ENCODE measurements at regions not wholly inside any gene's neighbourhood (a gene's known extent, or its start where the extent isn't known, plus 50 kb on each side); places are given as distances from the start of the nearest gene placed in this dataset.
"Not testable (repeated sequence)": the region's sequence is repeated elsewhere in the genome, so short reads cannot be mapped to it uniquely, and the experiment has no call there.

- POLR2A ChIA-PET: no interaction called here
- H3K27me3 ChIP-seq (ENCODE audit: control insufficient read depth, insufficient read depth, low read length): no peaks in the 10 kb centered on the region
- H3K4me1 ChIP-seq (ENCODE audit: control insufficient read depth, insufficient read depth, low read length): no peaks in the 10 kb centered on the region
- DNase-seq (ENCODE audit: low read depth, low spot score) (no peak), ATAC-seq (no peak)
- H3K36me3 ChIP-seq (ENCODE audit: control insufficient read depth, insufficient read depth, low read length): no peaks in the 10 kb centered on the region
- in situ Hi-C loops (cut with HindIII; ENCODE audit: low pct_unique_long_range_greater_than_20kb, low sequenced_read_pairs): no loop called here
- H3K4me3 ChIP-seq (ENCODE audit: low read depth in 2 of 2, low read length in 2 of 2): no peak overlapping the region
- TF ChIP-seq TCF7L2 (IDR thresholded peaks at IDR 0.05; ENCODE audit: low read depth, low read length) (no peak), CTCF (IDR thresholded peaks at IDR 0.05) (peak; percentile 20; the same call in 1 of the 2 replicates)
- CTCF ChIA-PET: no interaction called here
- H3K27ac ChIP-seq (ENCODE audit: low read length): no peak overlapping the region
- no peaks in the 10 kb centered on the region for H3K9me3 ChIP-seq (ENCODE audit: control insufficient read depth, insufficient read depth, low read depth, low read length)
- intact Hi-C loops (cut with micrococcal nuclease; ENCODE audit: unreplicated experiment): loop anchor here (5.0 kb wide), 1 partner anchor 281 kb away; no protein-coding TSS in a partner anchor
- no TSS peak for BruUV-seq (replicated peaks)
Observed at GRCh38 chr18:27298214-27298804, 113.2 kb upstream of the CHST9 start.

GRCh38 chr18:27285973-27286562, 101.0 kb upstream of the CHST9 start:
- intact Hi-C loops (cut with micrococcal nuclease; ENCODE audit: unreplicated experiment); H3K27ac ChIP-seq (ENCODE audit: low read length); ATAC-seq; DNase-seq (ENCODE audit: low read depth, low spot score); in situ Hi-C loops (cut with HindIII; ENCODE audit: low pct_unique_long_range_greater_than_20kb, low sequenced_read_pairs); H3K36me3 ChIP-seq (ENCODE audit: control insufficient read depth, insufficient read depth, low read length); POLR2A ChIA-PET; H3K4me1 ChIP-seq (ENCODE audit: control insufficient read depth, insufficient read depth, low read length); H3K27me3 ChIP-seq (ENCODE audit: control insufficient read depth, insufficient read depth, low read length); H3K9me3 ChIP-seq (ENCODE audit: control insufficient read depth, insufficient read depth, low read depth, low read length); H3K4me3 ChIP-seq (ENCODE audit: low read depth in 2 of 2, low read length in 2 of 2); BruUV-seq (replicated peaks): not testable (repeated sequence)
- CTCF ChIA-PET: interaction anchor here (0.6 kb wide), 1 partner anchor 41 kb away, joined by 3 read pairs; no protein-coding TSS in a partner anchor

- no peaks in the 10 kb centered on the region for H3K36me3 ChIP-seq (ENCODE audit: control insufficient read depth, insufficient read depth, low read length)
- ChIA-PET POLR2A (no interaction called here), CTCF (no interaction called here)
- H3K27me3 ChIP-seq (ENCODE audit: control insufficient read depth, insufficient read depth, low read length): no peaks in the 10 kb centered on the region
- no peaks in the 10 kb centered on the region for H3K9me3 ChIP-seq (ENCODE audit: control insufficient read depth, insufficient read depth, low read depth, low read length)
- no TSS peak for BruUV-seq (replicated peaks)
- intact Hi-C loops (cut with micrococcal nuclease; ENCODE audit: unreplicated experiment): no loop called here
- no peaks in the 10 kb centered on the region for H3K4me1 ChIP-seq (ENCODE audit: control insufficient read depth, insufficient read depth, low read length)
- H3K27ac ChIP-seq (ENCODE audit: low read length): no peak overlapping the region
- in situ Hi-C loops (cut with HindIII; ENCODE audit: low pct_unique_long_range_greater_than_20kb, low sequenced_read_pairs): no loop called here
- TF ChIP-seq CTCF (IDR thresholded peaks at IDR 0.05): no peak
- TF ChIP-seq REST (IDR thresholded peaks at IDR 0.05; ENCODE audit: insufficient read depth in 1 of 2, low read depth in 2 of 2, low read length in 1 of 2): no peak
- TF ChIP-seq TCF7L2 (IDR thresholded peaks at IDR 0.05; ENCODE audit: low read depth, low read length): no peak
- no peak for TF ChIP-seq SIN3A (IDR thresholded peaks at IDR 0.05; ENCODE audit: borderline replicate concordance, insufficient read depth, low read depth, low read length)
- TF ChIP-seq POLR2AphosphoS5 (IDR thresholded peaks at IDR 0.05; ENCODE audit: low read depth, low read length): no peak
- ATAC-seq: no peak
- no peak overlapping the region for H3K4me3 ChIP-seq (ENCODE audit: low read depth in 2 of 2, low read length in 2 of 2)
- no peak for DNase-seq (ENCODE audit: low read depth, low spot score)
Observed at GRCh38 chr18:27278131-27278530, 93.0 kb upstream of the CHST9 start.

Measured in Panc1 (cell line).